ENCODE measurements at regions not wholly inside any gene's neighbourhood (a gene's known extent, or its start where the extent isn't known, plus 50 kb on each side); places are given as distances from the start of the nearest gene placed in this dataset.

DNA sequence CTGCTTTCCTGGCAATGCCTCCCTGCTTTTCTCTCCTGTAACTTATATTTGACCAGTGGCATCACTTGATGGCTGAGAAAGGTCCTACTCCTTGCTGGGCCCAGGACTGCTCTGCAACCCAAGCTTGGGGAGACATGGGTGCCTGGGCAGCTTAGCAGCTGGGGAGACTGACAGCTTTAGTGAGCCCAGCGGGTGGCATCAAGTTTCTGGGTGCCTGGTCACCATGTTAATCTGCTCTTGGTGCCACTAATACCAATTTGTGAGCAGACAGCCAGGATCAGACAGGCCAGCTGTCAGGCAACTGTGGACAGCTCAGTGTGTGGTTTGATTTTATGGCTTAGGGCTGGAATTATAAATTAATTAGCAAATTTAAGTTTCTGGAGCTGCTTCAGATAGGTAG is 144.8 kb upstream of the GLI2 start:
- TF ChIP-seq, protein P1, sequence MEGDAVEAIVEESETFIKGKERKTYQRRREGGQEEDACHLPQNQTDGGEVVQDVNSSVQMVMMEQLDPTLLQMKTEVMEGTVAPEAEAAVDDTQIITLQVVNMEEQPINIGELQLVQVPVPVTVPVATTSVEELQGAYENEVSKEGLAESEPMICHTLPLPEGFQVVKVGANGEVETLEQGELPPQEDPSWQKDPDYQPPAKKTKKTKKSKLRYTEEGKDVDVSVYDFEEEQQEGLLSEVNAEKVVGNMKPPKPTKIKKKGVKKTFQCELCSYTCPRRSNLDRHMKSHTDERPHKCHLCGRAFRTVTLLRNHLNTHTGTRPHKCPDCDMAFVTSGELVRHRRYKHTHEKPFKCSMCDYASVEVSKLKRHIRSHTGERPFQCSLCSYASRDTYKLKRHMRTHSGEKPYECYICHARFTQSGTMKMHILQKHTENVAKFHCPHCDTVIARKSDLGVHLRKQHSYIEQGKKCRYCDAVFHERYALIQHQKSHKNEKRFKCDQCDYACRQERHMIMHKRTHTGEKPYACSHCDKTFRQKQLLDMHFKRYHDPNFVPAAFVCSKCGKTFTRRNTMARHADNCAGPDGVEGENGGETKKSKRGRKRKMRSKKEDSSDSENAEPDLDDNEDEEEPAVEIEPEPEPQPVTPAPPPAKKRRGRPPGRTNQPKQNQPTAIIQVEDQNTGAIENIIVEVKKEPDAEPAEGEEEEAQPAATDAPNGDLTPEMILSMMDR (conservative IDR thresholded peaks at IDR 0.05; ENCODE audit: low read depth in 2 of 2) = no peak
- TF ChIP-seq EZH2 (IDR thresholded peaks at IDR 0.05; ENCODE audit: low read depth, unreplicated experiment) (no peak), CREB1 (CRISPR knock-in tag; IDR thresholded peaks at IDR 0.05; ENCODE audit: low read depth) (no peak)
